ENCODE measurements at regions not wholly inside any gene's neighbourhood (a gene's known extent, or its start where the extent isn't known, plus 50 kb on each side); places are given as distances from the start of the nearest gene placed in this dataset.

DNA sequence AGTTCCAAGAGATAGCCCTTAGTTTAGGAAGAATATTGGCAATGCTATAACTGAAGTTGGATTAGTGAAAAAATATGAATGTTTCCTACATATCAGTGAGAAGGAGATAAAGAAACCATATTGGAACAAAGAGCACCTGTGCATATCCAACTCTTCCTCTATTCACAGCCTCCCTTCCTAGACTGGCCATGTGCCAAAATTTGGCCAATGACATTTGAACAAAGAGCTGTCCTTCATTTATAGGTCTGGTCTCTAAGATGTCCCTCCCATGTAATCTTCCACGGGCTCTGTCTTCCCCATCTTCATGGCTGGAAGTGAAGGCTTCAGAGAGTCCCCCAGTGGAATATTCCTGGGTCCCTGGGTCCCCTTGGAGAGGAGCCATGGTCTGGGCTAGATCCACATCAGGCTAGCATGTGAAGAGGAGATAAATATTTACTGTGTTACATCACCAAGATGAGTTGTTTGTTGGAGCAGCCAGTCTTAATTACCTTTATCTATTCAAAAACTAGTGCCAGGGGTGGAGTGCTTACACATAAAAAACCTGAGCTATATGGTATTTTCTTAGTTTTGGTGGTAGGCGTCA lies 190.0 kb upstream of the S1PR3 start:
- TF ChIP-seq CTCF (IDR thresholded peaks at IDR 0.05) (no peak), EP300 (IDR thresholded peaks at IDR 0.05) (no peak), POLR2AphosphoS5 (IDR thresholded peaks at IDR 0.05) (no peak)

Data from gastroesophageal sphincter (tissue), 3 donors.